GM23338 (cell line): ENCODE measurements at regions not wholly inside any gene's neighbourhood (a gene's known extent, or its start where the extent isn't known, plus 50 kb on each side); places are given as distances from the start of the nearest gene placed in this dataset.
"Not testable (repeated sequence)": the region's sequence is repeated elsewhere in the genome, so short reads cannot be mapped to it uniquely, and the experiment has no call there.

ENCODE experiments used
- ATAC-seq: fragments of 200-7000 bp; cut with Tn5 transposase; 3 replicates; pipeline ENCODE4 v1.9.1; 2020
- DNase-seq: peaks from one replicate; pipeline ENCODE4 v3.0.0-alpha.2; 2015; ENCODE audit warnings: low spot score
- H2AFZ ChIP-seq: fragments of 200-600 bp; sonication (generic); 2 replicates; pipeline ENCODE4 v1.8.0; 2016; ENCODE audit warnings: antibody characterized with exemption, mild to moderate bottlenecking, moderate library complexity
- H3F3A ChIP-seq: fragments of 200-600 bp; sonication (generic); replicated peaks from 2 replicates; pipeline ENCODE4 v1.8.0; 2017; ENCODE audit warnings: antibody characterized with exemption, mixed run types, low read depth
- H3K27ac ChIP-seq: fragments of 200-600 bp; sonication (generic); 2 replicates; pipeline ENCODE4 v1.6.1; 2016; ENCODE audit warnings: low read depth
- H3K27me3 ChIP-seq: fragments of 200-600 bp; sonication (generic); 2 replicates; pipeline ENCODE4 v1.8.0; 2016; ENCODE audit warnings: mild to moderate bottlenecking, mixed run types, moderate library complexity; ENCODE audit not compliant: insufficient read depth
- H3K36me3 ChIP-seq: fragments of 200-600 bp; sonication (generic); 2 replicates; pipeline ENCODE4 v1.8.0; 2016; ENCODE audit warnings: mild to moderate bottlenecking; ENCODE audit not compliant: insufficient read depth
- H3K4me1 ChIP-seq: fragments of 200-600 bp; sonication (generic); 2 replicates; pipeline ENCODE4 v1.8.0; 2016; ENCODE audit warnings: mild to moderate bottlenecking, moderate library complexity; ENCODE audit not compliant: insufficient read depth
- H3K4me2 ChIP-seq: fragments of 200-600 bp; sonication (generic); 2 replicates; pipeline ENCODE4 v1.7.1; 2017; ENCODE audit warnings: mixed run types
- H3K4me3 ChIP-seq: fragments of 200-600 bp; sonication (generic); 2 replicates; pipeline ENCODE4 v1.6.1; 2016; ENCODE audit warnings: mixed run types
- H3K79me2 ChIP-seq: fragments of 200-600 bp; sonication (generic); replicated peaks from 2 replicates; pipeline ENCODE4 v1.8.0; 2017; ENCODE audit warnings: mild to moderate bottlenecking; ENCODE audit not compliant: insufficient read depth
- H3K9me2 ChIP-seq: fragments of 200-600 bp; sonication (generic); 2 replicates; pipeline ENCODE4 v1.8.0; 2017; ENCODE audit not compliant: insufficient read depth
- H4K20me1 ChIP-seq: fragments of 200-600 bp; sonication (generic); replicated peaks from 2 replicates; pipeline ENCODE4 v1.8.0; 2017; ENCODE audit warnings: mild to moderate bottlenecking; ENCODE audit not compliant: insufficient read depth
- H3K27ac Mint-ChIP-seq: 2 replicates; pipeline ENCODE4 v1.8.0; 2020; ENCODE audit warnings: inconsistent platforms, mild to moderate bottlenecking, moderate library complexity, mixed read lengths
- H3K27me3 Mint-ChIP-seq: 3 replicates; pipeline ENCODE4 v1.8.0; 2022; ENCODE audit warnings: low read depth, mild to moderate bottlenecking, moderate library complexity, mixed read lengths, inconsistent platforms; ENCODE audit not compliant: insufficient read depth, poor library complexity
- H3K36me3 Mint-ChIP-seq: 3 replicates; pipeline ENCODE4 v1.8.0; 2021; ENCODE audit warnings: low read depth, mild to moderate bottlenecking, inconsistent platforms, moderate library complexity, mixed read lengths
- H3K4me1 Mint-ChIP-seq: 3 replicates; pipeline ENCODE4 v1.8.0; 2020; ENCODE audit warnings: mild to moderate bottlenecking, inconsistent platforms, mixed read lengths
- H3K4me3 Mint-ChIP-seq: 3 replicates; pipeline ENCODE4 v1.8.0; 2021; ENCODE audit warnings: moderate library complexity, mild to moderate bottlenecking, inconsistent platforms, mixed read lengths
- H3K9me3 Mint-ChIP-seq: 3 replicates; pipeline ENCODE4 v1.8.0; 2020; ENCODE audit warnings: moderate library complexity, mild to moderate bottlenecking, inconsistent platforms, mixed read lengths
- CREB1 ChIP-seq: fragments of 250-450 bp; sonication (Bioruptor Pico); IDR thresholded peaks from 2 replicates; pipeline ENCODE4 v1.5.0; 2020; ENCODE audit warnings: low read depth, mild to moderate bottlenecking, moderate library complexity
- EZH2 ChIP-seq: fragments of 200-600 bp; sonication (generic); IDR thresholded peaks from one replicate; pipeline ENCODE4 v1.8.0; 2017; ENCODE audit warnings: antibody characterized with exemption, mild to moderate bottlenecking, low read depth; ENCODE audit not compliant: unreplicated experiment
- EZH2phosphoT487 ChIP-seq: fragments of 200-600 bp; sonication (generic); IDR thresholded peaks from one replicate; pipeline ENCODE4 v1.8.1; 2018; ENCODE audit warnings: antibody characterized with exemption; ENCODE audit not compliant: unreplicated experiment
- JUNB ChIP-seq: IDR thresholded peaks from one replicate; pipeline ENCODE4 v1.6.1; 2016; ENCODE audit warnings: antibody characterized with exemption; ENCODE audit not compliant: unreplicated experiment
- NANOG ChIP-seq: IDR thresholded peaks from 2 replicates; pipeline ENCODE4 v1.6.1; 2016; ENCODE audit warnings: antibody characterized with exemption, borderline replicate concordance
- POLR2AphosphoS5 ChIP-seq: IDR thresholded peaks from 2 replicates; pipeline ENCODE4 v1.6.1; 2016; ENCODE audit warnings: antibody characterized with exemption, low read depth
- STAT1 ChIP-seq: IDR thresholded peaks from one replicate; pipeline ENCODE4 v1.6.1; 2016; ENCODE audit warnings: antibody characterized with exemption; ENCODE audit not compliant: unreplicated experiment
- ZNF114 ChIP-seq: fragments of 250-450 bp; sonication (Bioruptor Pico); IDR thresholded peaks from 2 replicates; pipeline ENCODE4 v1.5.0; 2020; ENCODE audit warnings: mild to moderate bottlenecking, moderate library complexity
- ZNF331 ChIP-seq: fragments of 250-450 bp; sonication (Bioruptor Pico); IDR thresholded peaks from 2 replicates; pipeline ENCODE4 v1.5.0; 2020; ENCODE audit warnings: low read depth, mild to moderate bottlenecking, moderate library complexity
- TF ChIP-seq, protein P1 (sequence below), 2 experiments: fragments of 200-600 bp in 1 of 2; sonication (generic) in 1 of 2; conservative IDR thresholded peaks; 2 replicates each; pipeline versions ENCODE4 v1.5.1 to v1.6.1; 2016 to 2017; ENCODE audit warnings: antibody characterized with exemption in 2 of 2, low read depth in 2 of 2, mild to moderate bottlenecking in 2 of 2, moderate library complexity in 1 of 2
- TF ChIP-seq, protein P2 (sequence below): IDR thresholded peaks from one replicate; pipeline ENCODE4 v1.6.1; 2018; ENCODE audit warnings: antibody characterized with exemption; ENCODE audit not compliant: unreplicated experiment

DNA sequence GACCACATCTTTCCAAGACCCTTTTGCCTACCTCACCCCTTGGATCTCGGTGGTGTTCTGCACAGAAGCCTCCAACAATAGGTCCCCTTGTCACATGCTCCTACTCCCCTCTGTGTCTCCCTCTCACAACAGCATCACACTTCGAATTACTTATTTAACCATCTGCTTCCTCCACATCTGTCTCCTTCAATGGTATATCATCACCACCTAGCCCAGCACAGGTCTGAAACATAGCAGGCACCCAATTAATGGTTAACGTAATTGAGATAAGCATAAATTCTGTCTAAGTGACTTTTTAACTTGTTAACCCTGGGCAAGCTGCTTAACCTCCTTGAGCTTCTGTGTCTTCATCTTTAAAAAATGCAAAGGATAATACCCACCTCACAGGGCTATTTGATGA, 100.3 kb upstream of the BARHL2 start (continued):
- TF ChIP-seq, protein P1, sequence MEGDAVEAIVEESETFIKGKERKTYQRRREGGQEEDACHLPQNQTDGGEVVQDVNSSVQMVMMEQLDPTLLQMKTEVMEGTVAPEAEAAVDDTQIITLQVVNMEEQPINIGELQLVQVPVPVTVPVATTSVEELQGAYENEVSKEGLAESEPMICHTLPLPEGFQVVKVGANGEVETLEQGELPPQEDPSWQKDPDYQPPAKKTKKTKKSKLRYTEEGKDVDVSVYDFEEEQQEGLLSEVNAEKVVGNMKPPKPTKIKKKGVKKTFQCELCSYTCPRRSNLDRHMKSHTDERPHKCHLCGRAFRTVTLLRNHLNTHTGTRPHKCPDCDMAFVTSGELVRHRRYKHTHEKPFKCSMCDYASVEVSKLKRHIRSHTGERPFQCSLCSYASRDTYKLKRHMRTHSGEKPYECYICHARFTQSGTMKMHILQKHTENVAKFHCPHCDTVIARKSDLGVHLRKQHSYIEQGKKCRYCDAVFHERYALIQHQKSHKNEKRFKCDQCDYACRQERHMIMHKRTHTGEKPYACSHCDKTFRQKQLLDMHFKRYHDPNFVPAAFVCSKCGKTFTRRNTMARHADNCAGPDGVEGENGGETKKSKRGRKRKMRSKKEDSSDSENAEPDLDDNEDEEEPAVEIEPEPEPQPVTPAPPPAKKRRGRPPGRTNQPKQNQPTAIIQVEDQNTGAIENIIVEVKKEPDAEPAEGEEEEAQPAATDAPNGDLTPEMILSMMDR (conservative IDR thresholded peaks at IDR 0.05; ENCODE audit: low read depth in 2 of 2) = no peak
- no peak for TF ChIP-seq STAT1
- TF ChIP-seq EZH2 = no peak
- TF ChIP-seq ZNF114 (CRISPR knock-in tag) = no peak
- no peak for TF ChIP-seq POLR2AphosphoS5
- TF ChIP-seq, protein P2, sequence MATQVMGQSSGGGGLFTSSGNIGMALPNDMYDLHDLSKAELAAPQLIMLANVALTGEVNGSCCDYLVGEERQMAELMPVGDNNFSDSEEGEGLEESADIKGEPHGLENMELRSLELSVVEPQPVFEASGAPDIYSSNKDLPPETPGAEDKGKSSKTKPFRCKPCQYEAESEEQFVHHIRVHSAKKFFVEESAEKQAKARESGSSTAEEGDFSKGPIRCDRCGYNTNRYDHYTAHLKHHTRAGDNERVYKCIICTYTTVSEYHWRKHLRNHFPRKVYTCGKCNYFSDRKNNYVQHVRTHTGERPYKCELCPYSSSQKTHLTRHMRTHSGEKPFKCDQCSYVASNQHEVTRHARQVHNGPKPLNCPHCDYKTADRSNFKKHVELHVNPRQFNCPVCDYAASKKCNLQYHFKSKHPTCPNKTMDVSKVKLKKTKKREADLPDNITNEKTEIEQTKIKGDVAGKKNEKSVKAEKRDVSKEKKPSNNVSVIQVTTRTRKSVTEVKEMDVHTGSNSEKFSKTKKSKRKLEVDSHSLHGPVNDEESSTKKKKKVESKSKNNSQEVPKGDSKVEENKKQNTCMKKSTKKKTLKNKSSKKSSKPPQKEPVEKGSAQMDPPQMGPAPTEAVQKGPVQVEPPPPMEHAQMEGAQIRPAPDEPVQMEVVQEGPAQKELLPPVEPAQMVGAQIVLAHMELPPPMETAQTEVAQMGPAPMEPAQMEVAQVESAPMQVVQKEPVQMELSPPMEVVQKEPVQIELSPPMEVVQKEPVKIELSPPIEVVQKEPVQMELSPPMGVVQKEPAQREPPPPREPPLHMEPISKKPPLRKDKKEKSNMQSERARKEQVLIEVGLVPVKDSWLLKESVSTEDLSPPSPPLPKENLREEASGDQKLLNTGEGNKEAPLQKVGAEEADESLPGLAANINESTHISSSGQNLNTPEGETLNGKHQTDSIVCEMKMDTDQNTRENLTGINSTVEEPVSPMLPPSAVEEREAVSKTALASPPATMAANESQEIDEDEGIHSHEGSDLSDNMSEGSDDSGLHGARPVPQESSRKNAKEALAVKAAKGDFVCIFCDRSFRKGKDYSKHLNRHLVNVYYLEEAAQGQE = no peak
- no peak for TF ChIP-seq NANOG
- TF ChIP-seq ZNF331 (CRISPR knock-in tag) = no peak
- TF ChIP-seq EZH2phosphoT487 = no peak
- no peak for TF ChIP-seq CREB1 (CRISPR knock-in tag)
- TF ChIP-seq JUNB = no peak

DNA sequence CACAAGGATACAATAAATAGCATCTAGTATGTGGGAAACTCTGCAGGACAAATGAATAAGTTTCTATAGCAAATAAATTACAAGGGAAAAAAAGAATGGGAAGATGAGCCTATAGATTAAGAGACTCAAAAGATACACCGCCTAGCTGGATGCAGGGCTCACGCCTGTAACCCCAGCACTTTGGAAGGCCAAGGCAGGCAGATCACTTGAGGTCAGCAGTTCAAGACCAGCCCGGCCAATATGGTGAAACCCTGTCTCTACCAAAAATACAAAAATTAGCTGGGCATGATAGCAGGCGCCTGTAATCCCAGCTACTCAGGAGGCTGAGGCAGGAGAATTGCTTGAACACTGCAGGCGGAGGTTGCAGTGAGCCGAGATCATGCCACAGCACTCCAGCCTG, 95.1 kb upstream of the BARHL2 start:
- H3K36me3 ChIP-seq, H3K4me2 ChIP-seq, H3K27ac ChIP-seq, H3K27ac Mint-ChIP-seq, ATAC-seq, H3K4me3 Mint-ChIP-seq, DNase-seq, H3K9me2 ChIP-seq, H3K4me1 ChIP-seq, H4K20me1 ChIP-seq, H3K9me3 Mint-ChIP-seq, H3K36me3 Mint-ChIP-seq, H3K4me3 ChIP-seq, H3F3A ChIP-seq, H3K79me2 ChIP-seq, H2AFZ ChIP-seq: not testable (repeated sequence)
- H3K27me3 Mint-ChIP-seq = peaks cover 53% of the 10 kb centered on the region
- H3K4me1 Mint-ChIP-seq = peaks cover 19% of the 10 kb centered on the region
- H3K27me3 ChIP-seq = peaks cover 53% of the 10 kb centered on the region

DNA sequence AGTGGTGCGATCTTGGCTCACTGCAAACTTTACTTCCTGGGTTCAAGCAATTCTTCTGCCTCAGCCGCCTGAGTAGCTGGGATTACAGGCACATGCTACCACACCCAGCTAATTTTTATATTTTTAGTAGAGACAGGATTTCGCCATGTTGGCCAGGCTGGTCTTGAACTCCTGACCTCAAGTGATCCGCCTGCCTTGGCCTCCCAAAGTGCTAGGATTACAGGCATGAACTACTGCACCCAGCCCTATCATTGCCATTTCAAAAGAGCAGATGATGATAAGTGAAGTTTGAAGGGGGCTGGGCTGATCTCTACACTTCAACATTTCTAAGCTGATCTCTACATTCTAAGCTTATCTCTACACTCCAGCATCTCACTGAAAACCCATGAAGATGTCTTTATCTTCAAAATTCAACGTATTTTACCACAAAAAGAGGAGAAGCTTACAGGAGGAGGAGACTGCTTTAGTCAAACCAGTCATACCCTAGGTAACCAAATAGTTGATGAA, 94.4 kb upstream of the BARHL2 start:
- H3K9me2 ChIP-seq, H4K20me1 ChIP-seq, H3K79me2 ChIP-seq, H3K9me3 Mint-ChIP-seq, H3K27ac ChIP-seq, H3F3A ChIP-seq, H3K4me3 Mint-ChIP-seq, H3K4me3 ChIP-seq, H3K4me2 ChIP-seq, ATAC-seq, H3K4me1 ChIP-seq, DNase-seq, H3K36me3 ChIP-seq, H3K36me3 Mint-ChIP-seq, H2AFZ ChIP-seq, H3K27ac Mint-ChIP-seq: not testable (repeated sequence)
- peaks cover 19% of the 10 kb centered on the region for H3K4me1 Mint-ChIP-seq
- peaks cover 58% of the 10 kb centered on the region for H3K27me3 Mint-ChIP-seq
- peaks cover 60% of the 10 kb centered on the region for H3K27me3 ChIP-seq
